ENCODE measurements at regions not wholly inside any gene's neighbourhood (a gene's known extent, or its start where the extent isn't known, plus 50 kb on each side); places are given as distances from the start of the nearest gene placed in this dataset.

- no peak for DNase-seq
These were observed 382.9 kb downstream of the HNRNPD start for GRCh38 chr4:81990898-81991297.

DNA sequence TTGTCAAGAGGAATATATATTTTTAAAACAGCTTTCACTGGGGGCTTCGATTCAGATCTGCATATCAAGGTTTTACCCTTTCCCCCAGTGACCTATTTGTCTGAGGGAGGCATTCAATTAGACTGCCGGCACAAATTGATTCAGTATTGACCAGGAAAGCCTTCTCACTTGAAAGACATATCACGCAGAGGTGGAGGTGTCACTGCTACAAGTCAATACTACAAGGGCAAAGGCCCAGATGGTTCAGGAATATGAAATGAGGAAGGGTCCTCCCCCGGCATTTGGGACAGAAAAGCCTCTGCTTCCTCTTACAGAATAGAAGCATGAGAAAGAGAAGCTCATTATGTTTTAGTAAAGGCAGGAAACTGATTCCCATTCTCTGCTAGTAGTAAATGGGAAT lies 383.6 kb downstream of the HNRNPD start:
- DNase-seq: no peak

GRCh38 chr4:81989202-81989601 lies 384.6 kb downstream of the HNRNPD start:
- DNase-seq: no peak

- DNase-seq: no peak
These were observed 385.6 kb downstream of the HNRNPD start for GRCh38 chr4:81988178-81988577.

DNA sequence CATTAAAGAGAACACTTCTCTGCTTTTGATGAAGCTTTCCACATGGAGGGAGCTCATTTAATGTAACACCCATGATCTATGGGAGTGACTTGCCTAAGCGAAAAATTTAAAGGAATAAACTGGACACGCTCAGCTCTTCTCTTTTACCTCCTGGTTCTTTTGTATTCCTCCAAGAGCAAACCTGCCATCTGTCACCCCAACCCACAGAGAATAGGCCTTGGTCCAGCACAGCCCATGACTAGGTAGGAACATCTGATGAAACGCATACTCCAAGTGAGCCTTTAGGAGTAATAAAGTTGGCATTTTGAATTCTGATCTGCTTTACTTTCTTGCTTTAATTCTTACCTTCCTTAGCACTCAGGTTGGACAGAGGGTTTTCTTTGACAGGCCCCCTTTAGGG lies 389.0 kb downstream of the HNRNPD start:
- no peak for DNase-seq

DNA sequence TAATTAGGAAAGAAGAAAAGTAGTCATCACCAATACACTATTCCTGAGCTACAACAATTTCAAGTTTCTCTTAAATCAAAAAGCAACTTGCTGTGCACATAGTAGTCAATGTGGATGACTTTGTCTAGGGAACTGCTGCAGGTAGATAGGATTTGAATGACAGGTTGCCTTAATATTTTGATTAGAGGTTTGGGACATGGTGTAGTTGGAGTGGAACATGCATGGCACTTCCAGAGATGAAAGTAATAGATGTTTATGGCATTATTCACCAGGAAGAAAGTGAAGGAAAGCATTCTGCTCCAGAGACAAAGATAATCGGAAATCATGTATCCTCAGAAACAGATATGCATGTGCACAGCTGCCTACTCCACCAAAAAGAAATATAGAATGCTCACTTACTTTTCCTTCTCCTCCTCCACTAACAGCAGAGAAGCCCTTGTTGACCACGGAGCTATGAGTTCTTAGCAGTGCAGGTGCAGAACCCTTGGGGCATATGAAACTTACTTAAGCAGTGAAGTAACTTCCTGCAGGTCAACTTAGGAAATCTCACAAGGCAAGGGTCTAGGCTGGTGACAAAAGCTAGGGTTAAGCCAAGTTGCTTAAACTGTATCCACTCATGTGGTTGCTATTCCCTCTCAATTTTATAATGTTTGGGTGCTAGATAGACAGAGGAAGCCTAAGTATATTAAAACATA lies 390.8 kb downstream of the HNRNPD start:
- DNase-seq: peak; percentile 52

DNA sequence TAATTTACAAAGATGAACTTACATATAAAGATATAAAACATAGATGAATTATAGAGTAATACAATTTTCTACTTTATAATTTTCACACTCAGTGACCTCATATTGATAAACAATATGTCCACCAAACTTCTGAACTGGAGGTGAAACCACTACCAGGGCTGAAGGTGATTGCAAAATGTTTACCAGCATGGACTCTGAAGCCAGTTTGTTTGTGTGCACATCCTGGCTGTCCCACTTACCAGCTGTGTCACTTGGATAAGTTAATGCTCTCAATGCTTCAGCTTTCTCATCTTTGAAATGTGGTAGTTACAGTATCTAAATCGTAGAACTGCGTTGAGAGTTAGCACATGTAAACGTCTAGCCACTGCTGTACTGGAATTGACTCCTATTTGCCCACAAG lies 392.6 kb downstream of the HNRNPD start:
- no peak for DNase-seq

DNA sequence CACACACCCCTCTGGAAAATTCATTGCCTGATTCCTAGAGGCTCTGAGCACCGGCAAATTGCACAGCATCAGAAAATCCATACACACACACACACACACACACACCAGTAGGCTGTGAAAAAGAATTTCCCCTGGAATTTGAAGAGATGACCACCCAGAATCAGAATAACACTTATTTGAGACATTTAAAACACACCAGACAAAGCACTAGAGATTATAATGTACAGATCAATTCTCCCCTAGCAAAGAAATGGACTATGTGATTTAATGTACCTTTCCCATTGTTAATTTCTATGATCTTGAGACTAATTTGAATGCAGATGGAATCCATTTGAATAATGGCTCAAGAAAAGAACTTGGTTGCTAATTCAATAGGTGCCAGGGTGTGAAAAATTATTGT lies 399.3 kb downstream of the HNRNPD start:
- no peak for DNase-seq

GRCh38 chr4:81971637-81972381 lies 402.0 kb downstream of the HNRNPD start:
- DNase-seq: no peak

DNA sequence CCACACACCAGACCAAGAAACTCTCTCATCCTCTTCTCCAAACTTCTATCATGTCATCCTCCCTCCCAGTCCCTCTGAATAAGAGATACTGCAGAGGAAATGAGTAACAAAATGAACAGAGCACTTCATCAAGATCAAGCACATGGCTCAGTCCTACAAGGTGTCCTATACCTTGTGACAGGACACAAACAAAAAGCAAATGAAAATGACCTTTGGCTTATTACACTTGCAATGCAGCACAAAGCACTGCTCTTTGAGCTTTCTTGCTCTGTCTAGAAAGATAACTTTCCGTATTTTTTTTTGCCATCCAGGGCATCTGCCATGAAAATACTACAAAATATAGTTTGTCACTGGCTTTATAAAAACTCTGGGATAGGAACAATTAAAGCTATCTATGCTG lies 402.7 kb downstream of the HNRNPD start:
- no peak for DNase-seq

- no peak for DNase-seq
These were observed 403.3 kb downstream of the HNRNPD start for GRCh38 chr4:81970454-81970853.

DNA sequence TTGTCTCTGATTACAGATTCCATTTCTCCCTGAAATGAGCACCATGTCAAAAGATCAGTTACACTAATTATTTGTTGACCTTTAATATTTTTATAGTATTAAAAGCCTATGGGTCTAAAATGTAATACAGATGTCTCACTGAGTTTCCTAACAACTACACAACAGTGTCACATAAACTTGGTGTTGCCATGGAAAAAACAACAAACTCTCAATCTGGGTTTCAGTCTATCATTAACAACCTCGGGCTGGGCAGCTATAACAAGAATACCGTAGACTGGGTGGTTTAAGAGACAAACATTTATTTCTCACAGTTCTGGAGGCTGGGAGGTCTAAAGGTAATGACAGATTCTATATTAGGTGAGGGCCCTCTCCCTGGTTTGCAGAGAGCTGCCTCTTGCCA lies 407.1 kb downstream of the HNRNPD start:
- DNase-seq: no peak

DNA sequence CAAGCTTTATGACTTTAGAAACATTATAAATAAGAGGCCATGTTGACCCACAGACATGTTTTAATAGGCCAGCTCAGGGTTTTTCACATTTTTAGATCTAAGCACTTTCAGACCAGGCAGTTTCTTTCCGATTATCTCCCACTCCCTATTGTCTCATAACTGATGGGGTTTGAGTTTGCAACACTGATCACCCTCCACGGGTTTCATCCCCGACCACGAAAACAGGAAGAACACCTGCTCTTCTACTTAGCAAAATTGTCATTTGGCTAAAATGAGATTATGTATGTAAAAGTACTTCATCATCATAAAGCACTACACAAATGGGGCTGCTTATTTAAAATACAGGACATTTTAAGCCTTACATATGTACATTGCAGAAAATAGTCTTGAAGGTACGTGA lies 407.9 kb downstream of the HNRNPD start:
- DNase-seq: peak; percentile 35

DNA sequence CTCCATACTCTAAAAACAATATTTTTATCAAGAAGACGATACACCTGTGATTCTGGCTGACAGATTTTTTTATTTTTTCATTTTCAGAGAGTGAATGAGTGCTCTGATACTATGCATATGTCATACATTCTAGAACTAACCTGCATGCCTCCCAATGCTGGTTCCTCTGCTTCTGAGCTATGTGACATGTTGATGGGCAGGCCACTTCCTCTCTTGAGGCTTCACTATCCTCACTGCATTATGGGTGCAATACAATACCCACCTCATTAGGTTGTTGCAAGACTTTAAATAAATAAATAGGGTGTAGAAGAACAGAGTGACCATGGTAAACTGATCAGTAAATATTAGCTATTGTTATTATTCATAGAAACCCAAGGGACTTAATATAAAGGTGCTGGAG lies 408.3 kb downstream of the HNRNPD start:
- no peak for DNase-seq

DNA sequence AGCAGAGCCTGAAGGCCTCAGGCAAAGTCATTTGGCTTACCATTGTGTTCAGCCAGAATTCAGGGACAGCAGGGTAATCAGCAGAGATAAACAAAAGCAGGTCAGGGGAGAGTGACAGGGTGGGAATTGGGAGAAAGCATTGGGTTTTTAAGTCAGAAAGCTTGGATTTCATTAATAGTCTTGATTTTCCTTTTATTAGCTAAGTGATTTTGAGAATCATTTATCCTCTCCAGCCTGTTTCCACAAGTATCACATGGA lies 410.1 kb downstream of the HNRNPD start:
- no peak for DNase-seq

DNA sequence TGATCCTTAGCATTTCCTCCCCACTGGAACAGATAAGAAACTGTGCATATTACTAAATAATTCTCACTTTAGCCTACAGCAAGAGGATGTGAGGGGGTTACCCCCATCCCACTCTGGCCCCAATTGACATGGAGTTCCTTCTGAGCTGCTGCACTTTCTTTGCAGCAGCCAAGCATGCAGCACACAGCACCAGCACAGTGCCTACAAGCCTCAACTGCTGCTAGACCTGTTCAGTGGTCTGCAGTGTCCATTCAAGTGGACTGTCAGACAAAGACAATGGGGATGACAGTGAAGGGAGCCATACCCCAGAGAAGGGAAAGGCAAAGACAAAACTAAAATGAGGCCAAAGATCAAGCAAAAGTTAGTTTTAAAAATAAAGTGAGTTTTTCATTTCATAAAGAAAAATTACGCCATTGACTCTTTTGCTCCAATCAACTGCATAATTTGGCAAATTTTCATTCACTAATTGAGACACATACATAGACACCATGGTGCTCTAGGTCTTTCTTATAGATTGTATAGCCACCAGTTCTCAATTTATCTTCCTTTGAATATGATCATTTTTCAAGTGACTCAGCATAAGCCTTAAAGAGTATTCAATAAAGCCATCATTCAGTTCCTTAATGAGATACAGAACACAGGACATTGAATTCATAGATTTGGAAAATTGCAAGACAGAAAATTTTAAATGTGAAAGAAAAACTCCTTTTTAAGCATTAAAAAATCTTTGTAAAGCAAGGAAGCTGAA lies 410.6 kb downstream of the HNRNPD start:
- no peak for DNase-seq

DNA sequence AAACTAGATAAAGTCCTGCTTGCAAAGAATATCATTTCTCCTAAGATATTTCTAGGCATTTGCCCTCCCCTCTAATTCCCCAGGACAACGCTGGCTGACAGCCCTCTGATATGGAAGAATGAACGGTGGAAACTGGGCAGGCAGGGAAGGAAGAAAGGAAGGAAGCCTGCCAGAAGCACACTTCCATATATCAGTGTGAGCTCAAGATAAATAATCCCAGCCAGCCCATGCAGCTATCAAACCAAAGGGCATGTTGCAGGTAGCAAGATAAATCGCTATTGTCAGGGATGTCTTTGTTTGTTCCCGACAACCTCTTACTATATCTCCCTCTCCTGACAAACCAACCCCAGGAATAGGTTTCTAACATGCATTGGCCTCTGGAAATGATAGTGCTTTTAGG lies 412.8 kb downstream of the HNRNPD start:
- no peak for DNase-seq

- no peak for DNase-seq
These were observed 419.5 kb downstream of the HNRNPD start for GRCh38 chr4:81954271-81954670.

GRCh38 chr4:81951891-81952455 lies 421.8 kb downstream of the HNRNPD start:
- DNase-seq: no peak

GRCh38 chr4:81946996-81947395 lies 426.8 kb downstream of the HNRNPD start:
- DNase-seq: no peak

GRCh38 chr4:81930506-81931238 lies 443.1 kb downstream of the HNRNPD start:
- DNase-seq: no peak

DNA sequence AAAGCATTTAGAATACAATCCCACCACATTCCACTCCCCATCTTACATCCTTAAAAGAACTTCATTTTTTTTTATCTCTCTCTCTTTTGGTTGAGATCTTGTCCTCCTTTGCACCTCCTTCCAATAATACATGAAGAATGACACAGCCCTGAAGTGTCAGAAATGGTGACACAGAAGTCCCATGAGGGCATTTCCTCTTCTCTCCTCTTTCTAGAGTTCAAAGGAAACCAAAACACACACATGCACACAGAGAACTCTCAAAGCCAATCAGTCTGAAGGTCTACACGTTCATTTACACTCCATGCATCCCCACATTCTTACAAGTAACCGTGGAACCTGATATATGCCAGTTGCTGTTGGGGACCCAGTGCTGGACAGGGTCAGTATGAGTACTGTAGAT lies 450.7 kb downstream of the HNRNPD start:
- no peak for DNase-seq

GRCh38 chr4:81922313-81922712 lies 450.6 kb upstream of the RASGEF1B start:
- no peak for DNase-seq

Measured in RPMI8226 (cell line).